AG04450 (cell line): ENCODE measurements at regions not wholly inside any gene's neighbourhood (a gene's known extent, or its start where the extent isn't known, plus 50 kb on each side); places are given as distances from the start of the nearest gene placed in this dataset.

Source experiments
- CTCF ChIA-PET: fragments of 300-600, 350-600 bp; formaldehyde crosslinking; extraction: SDS; loops from one replicate; lab custom pipeline; 2022; ENCODE audit warnings: antibody characterized with exemption, inconsistent platforms; lab: Charles Lee
- POLR2A ChIA-PET: fragments of 350-600 bp; formaldehyde crosslinking; extraction: SDS; loops from one replicate; lab custom pipeline; 2021; ENCODE audit warnings: antibody characterized with exemption, inconsistent platforms; lab: Yijun Ruan, JAX
- DNase-seq: peaks from one replicate; pipeline ENCODE4 v3.0.0-alpha.2; 2011; ENCODE audit warnings: low read depth, low spot score
- H3K27ac ChIP-seq: one replicate; pipeline ENCODE4 v1.5.1; 2012; ENCODE audit warnings: low read depth, low read length, control low read depth
- H3K27me3 ChIP-seq: one replicate; pipeline ENCODE4 v1.6.0; 2012; ENCODE audit warnings: low read length; ENCODE audit not compliant: control insufficient read depth, insufficient read depth
- H3K4me3 ChIP-seq: 2 replicates; pipeline ENCODE4 v1.5.1; 2011; ENCODE audit warnings: mild to moderate bottlenecking, low read depth, low read length, control low read depth
- H3K9me3 ChIP-seq: 2 replicates; pipeline ENCODE4 v1.5.1; 2012; ENCODE audit warnings: low read length; ENCODE audit not compliant: control insufficient read depth, insufficient read depth
- CTCF ChIP-seq: IDR thresholded peaks from 2 replicates; pipeline ENCODE4 v1.5.1; 2011; ENCODE audit warnings: low read depth, low read length, control low read depth, inconsistent platforms

DNA sequence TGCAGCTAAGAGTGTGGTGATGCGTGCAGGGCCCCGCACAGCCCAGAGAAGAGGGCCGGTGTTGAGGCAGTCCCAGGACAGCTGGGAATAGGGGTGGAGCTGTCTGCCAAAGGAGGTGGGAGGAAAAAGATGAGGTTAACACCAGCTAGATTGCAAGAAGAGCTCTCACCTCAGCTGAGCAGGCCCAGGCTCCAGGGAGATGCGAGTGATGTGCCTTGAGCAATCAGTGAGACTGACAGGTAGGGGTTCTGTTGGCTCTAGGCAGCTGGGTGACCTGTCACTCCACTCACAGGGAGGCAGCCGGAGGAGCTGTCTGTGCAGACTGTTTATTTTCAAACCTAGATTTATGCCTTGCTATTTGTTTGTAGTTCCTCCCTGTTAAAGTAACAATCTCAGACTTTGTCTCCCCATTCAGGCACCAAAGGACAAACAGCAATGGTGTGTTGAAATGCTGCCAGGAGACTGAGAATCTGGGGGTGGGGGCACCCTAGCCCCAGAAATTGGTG, 205.1 kb upstream of the CXCL12 start:
- CTCF ChIA-PET = no interaction called here

GRCh38 chr10:44591911-44592310, 207.0 kb upstream of the CXCL12 start:
- Histone ChIP-seq H3K27me3 (no peaks in the 10 kb centered on the region), H3K9me3 (peaks cover 2% of the 10 kb centered on the region; the same call in 1 of the 2 replicates), H3K27ac (no peak overlapping the region), H3K4me3 (no peak overlapping the region)
- POLR2A ChIA-PET = no interaction called here
- no peak for TF ChIP-seq CTCF
- CTCF ChIA-PET = no interaction called here
- no peak for DNase-seq

More for the DNA sequence above, 205.1 kb upstream of the CXCL12 start:
- H3K9me3 ChIP-seq = peaks cover 2% of the 10 kb centered on the region; the same call in 1 of the 2 replicates
- no peak overlapping the region for H3K27ac ChIP-seq
- H3K4me3 ChIP-seq = no peak overlapping the region
- no peaks in the 10 kb centered on the region for H3K27me3 ChIP-seq
- TF ChIP-seq CTCF = no peak
- no peak for DNase-seq
- POLR2A ChIA-PET = no interaction called here

- ChIA-PET POLR2A (interaction anchor here (0.5 kb wide), 1 partner anchor 246 kb away, joined by 3 read pairs; no protein-coding TSS in a partner anchor), CTCF (no interaction called here)
- peaks cover 2% of the 10 kb centered on the region; the same call in 1 of the 2 replicates for H3K9me3 ChIP-seq
- no peak overlapping the region for H3K4me3 ChIP-seq
- H3K27me3 ChIP-seq = no peaks in the 10 kb centered on the region
- no peak overlapping the region for H3K27ac ChIP-seq
- DNase-seq = no peak
- TF ChIP-seq CTCF = no peak
Measured at GRCh38 chr10:44593952-44594351, 209.1 kb upstream of the CXCL12 start.

- Histone ChIP-seq H3K27ac (no peak overlapping the region), H3K27me3 (no peaks in the 10 kb centered on the region), H3K9me3 (no peaks in the 10 kb centered on the region), H3K4me3 (no peak overlapping the region)
- DNase-seq = no peak
- TF ChIP-seq CTCF = no peak
- POLR2A ChIA-PET = interaction anchor here (0.6 kb wide), 1 partner anchor 250 kb away, joined by 3 read pairs; no protein-coding TSS in a partner anchor
- CTCF ChIA-PET = no interaction called here
Measured at GRCh38 chr10:44607116-44607515, 222.2 kb upstream of the CXCL12 start.

DNA sequence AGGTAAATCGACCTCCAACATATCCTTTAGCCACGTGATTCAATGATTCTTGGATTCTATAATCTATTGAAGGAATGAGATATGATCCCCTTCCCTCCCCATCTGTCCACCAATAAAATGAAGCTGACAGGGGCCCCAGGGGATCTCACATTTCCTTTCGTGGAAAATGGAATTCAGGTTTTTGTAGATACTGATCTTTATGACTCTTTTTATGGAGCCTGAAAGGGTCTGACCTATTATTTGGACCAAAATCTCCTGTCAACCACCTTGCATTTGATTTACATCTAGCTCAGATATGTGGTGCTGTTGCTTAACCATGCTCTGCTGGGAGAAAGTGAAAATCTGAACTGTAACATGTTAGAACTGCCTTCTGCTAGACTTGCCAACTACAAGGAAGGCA, 234.0 kb upstream of the CXCL12 start:
- DNase-seq = no peak
- CTCF ChIA-PET = no interaction called here
- Histone ChIP-seq H3K4me3 (no peak overlapping the region), H3K27ac (no peak overlapping the region), H3K27me3 (no peaks in the 10 kb centered on the region), H3K9me3 (no peaks in the 10 kb centered on the region)
- POLR2A ChIA-PET = no interaction called here
- TF ChIP-seq CTCF = no peak
